ENCODE measurements at regions not wholly inside any gene's neighbourhood (a gene's known extent, or its start where the extent isn't known, plus 50 kb on each side); places are given as distances from the start of the nearest gene placed in this dataset.

DNA sequence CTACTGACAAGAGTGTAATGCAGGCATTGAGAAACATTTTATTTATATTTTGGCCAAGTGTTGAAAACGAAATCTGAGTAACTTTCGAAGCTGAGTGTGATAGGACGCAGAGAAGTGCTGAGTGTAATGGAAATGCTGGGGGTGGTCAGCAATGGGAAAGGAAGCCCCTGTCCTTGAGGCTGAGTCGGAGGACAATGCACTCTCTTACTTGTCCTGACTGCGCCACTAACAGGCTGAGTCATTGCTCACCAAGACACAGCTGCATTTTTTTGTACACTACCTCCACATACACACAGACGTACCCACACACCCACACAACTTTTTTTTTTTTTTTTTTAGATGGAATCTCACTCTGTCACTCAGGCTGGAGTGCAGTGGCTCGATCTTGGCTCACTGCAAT lies 637.7 kb downstream of the SLCO4C1 start:
- TF ChIP-seq, protein P1, sequence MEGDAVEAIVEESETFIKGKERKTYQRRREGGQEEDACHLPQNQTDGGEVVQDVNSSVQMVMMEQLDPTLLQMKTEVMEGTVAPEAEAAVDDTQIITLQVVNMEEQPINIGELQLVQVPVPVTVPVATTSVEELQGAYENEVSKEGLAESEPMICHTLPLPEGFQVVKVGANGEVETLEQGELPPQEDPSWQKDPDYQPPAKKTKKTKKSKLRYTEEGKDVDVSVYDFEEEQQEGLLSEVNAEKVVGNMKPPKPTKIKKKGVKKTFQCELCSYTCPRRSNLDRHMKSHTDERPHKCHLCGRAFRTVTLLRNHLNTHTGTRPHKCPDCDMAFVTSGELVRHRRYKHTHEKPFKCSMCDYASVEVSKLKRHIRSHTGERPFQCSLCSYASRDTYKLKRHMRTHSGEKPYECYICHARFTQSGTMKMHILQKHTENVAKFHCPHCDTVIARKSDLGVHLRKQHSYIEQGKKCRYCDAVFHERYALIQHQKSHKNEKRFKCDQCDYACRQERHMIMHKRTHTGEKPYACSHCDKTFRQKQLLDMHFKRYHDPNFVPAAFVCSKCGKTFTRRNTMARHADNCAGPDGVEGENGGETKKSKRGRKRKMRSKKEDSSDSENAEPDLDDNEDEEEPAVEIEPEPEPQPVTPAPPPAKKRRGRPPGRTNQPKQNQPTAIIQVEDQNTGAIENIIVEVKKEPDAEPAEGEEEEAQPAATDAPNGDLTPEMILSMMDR (IDR thresholded peaks at IDR 0.05): no peak
- no peak for TF ChIP-seq POLR2A (IDR thresholded peaks at IDR 0.05)
